ENCODE measurements at regions not wholly inside any gene's neighbourhood (a gene's known extent, or its start where the extent isn't known, plus 50 kb on each side); places are given as distances from the start of the nearest gene placed in this dataset.
A peak's percentile ranks its signal among the peaks of the same experiment; 100 is the strongest.
"Not testable (repeated sequence)": the region's sequence is repeated elsewhere in the genome, so short reads cannot be mapped to it uniquely, and the experiment has no call there.

GRCh38 chr2:110394769-110395168 lies 77.8 kb downstream of the LIMS4 start:
- not testable (repeated sequence) for DNase-seq

GRCh38 chr2:110392366-110392765 lies 80.2 kb downstream of the LIMS4 start:
- DNase-seq: not testable (repeated sequence)

GRCh38 chr2:110391035-110391418 lies 81.6 kb downstream of the LIMS4 start:
- DNase-seq: not testable (repeated sequence)

DNA sequence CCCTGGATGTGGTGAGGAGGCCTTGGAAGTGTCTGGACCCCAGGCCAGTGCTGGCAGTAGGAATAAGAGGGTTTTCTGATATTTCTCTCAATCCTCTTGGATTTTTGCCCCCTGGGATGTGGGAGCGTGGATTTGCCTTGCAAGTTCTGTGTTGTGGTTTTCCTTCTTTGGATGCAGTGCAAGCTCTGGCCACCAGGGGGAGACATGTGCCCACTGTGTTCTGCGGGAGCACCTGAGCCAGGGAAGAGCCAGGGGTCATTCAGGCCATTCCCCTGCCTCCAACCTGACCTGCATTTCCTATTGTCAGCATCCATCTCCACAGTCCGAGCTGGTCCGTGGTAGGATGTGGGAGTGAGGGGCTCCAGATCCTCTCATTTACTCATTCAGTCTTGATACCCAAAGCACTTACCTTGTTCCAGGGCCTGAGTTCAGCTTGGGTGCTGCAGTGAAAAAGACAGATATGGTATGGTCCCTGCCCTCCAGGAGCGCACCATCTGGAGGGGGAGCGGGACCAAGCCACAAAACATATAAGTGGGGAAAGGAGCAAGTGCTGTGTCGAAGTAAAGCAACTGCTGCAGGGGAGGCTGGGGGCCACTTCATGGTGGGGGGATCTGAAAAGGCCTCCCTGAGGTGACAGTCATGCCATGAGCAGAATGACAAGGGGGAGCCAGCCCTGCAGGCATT lies 82.1 kb downstream of the LIMS4 start:
- DNase-seq: not testable (repeated sequence)

DNA sequence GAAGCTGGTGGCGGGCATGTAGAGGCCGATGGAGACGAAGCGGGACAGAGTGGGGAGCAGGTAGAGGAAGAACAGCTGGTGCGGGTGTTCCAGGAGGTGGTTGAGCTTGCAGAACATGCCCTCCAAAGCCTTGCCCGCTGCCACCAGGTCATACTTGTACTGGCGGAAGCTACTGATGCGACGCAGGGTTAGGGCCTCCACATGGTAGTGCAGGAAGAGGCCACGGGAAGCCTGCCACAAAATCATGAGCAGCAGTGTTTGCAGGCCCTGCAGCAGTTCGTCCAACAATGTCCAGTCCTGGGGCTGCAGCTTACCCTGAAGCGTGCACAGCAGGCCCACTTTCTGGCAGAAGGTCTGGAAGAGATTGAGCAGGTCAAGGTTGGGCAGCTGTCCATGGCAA lies 85.6 kb downstream of the LIMS4 start:
- DNase-seq: not testable (repeated sequence)

DNA sequence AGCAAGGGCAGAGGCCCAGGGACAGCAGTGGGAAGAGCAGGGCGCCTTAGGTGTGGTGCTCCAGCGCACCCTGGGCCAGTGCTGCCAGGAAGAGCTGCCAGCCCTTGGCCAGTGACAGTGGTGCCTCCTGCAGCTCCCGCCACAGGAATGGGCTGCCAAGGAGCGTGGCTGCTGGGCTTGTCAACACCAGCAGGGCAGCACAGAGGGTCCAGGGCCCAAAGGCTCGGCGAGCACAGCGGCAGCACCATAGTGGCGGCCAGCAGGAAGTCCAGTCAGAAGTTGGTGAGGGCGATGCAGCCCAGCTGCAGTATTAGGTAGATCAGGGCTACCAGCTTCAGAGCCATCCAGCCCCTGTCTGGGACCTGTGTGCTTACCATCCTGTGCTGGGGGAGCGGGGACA lies 86.1 kb downstream of the LIMS4 start:
- not testable (repeated sequence) for DNase-seq

DNA sequence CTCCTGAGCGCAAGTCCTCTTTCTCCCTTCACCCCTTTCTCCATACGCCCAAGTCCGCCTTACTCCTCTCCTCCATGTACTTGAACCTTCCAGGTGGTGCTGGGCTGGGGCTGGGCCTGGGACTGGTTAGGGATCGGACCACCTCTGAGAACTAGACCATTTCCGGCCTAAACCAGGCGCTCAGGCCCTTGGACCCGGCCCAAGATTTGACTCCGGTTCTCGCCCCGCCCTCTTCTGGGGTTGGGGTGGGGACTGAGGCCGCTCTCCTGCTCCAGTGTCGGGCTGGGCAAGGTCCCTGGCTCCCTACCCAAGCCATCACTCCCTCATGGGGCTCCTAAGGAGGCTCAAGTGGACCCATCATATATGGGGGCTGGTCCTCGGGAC lies 87.9 kb downstream of the LIMS4 start:
- not testable (repeated sequence) for DNase-seq

GRCh38 chr2:110384109-110384735 lies 88.4 kb downstream of the LIMS4 start:
- not testable (repeated sequence) for DNase-seq

GRCh38 chr2:110383163-110384048 lies 89.2 kb downstream of the LIMS4 start:
- not testable (repeated sequence) for DNase-seq

DNA sequence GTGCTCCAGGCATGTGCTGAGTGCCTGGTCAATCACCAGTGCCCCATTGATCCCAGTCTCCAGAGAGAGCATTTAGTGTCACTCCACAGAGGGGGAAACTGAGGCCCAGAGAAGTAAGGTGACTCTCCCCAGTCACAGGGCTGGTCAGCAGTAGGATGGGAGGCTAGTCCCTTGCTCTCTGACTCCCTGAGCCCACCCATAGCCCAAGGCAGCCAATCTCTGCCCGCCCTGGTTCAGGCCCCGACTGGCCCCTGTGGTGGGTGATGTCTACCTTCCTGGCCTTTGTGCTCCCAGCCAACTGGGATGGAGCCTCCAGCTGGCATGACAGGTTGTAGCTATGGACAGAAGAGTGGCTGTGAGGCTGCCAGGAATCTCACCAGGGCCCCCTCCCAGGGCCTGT lies 99.1 kb downstream of the LIMS4 start:
- not testable (repeated sequence) for DNase-seq

DNA sequence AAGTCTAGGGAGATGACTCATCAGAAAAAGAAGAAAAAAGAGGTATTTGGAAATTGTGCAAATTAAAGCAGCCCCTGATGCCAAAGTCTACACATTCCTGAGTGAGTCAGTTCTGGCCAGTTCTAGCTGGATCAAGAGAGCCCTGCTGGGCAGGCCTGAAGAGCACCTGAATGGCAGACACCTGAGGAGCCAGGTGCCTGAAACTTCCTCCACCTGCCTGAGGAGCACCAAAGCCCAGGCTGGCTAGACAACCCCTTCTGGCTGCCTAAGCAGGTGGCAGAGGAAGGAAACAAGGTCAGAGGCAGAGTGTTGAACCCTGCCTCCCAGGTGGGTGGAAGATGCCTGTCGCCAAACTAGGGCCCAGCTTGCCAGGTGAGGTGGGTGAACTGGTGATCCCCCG lies 101.0 kb downstream of the LIMS4 start:
- not testable (repeated sequence) for DNase-seq

- not testable (repeated sequence) for DNase-seq
Observed at GRCh38 chr2:110357616-110358015, 115.0 kb downstream of the LIMS4 start.

GRCh38 chr2:110354294-110355018 lies 118.2 kb downstream of the LIMS4 start:
- not testable (repeated sequence) for DNase-seq

GRCh38 chr2:110350718-110351117 lies 121.9 kb downstream of the LIMS4 start:
- not testable (repeated sequence) for DNase-seq

GRCh38 chr2:110348902-110349301 lies 123.7 kb downstream of the LIMS4 start:
- DNase-seq: not testable (repeated sequence)

- DNase-seq: not testable (repeated sequence)
Observed at GRCh38 chr2:110344405-110345035, 128.1 kb downstream of the LIMS4 start.

DNA sequence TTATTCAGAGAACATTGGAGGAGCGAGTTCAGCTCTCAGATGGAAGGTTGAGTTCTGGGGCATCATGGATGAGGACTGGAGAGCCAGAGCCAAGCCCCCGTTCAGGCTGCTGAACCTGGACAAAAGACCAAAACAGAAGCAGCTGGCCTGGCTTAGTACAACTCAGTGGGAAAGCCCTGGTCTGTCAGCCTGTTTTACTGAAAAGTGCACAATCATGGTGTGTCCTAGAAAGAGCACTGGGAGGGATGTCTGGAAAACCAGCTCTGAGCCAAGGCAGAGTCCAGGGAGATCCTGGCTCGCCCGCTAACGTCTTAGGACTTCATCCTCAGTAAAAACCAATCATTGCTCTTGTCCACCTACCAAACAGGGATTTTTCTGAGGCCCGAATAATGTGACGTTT lies 129.7 kb upstream of the MTLN start:
- not testable (repeated sequence) for DNase-seq

DNA sequence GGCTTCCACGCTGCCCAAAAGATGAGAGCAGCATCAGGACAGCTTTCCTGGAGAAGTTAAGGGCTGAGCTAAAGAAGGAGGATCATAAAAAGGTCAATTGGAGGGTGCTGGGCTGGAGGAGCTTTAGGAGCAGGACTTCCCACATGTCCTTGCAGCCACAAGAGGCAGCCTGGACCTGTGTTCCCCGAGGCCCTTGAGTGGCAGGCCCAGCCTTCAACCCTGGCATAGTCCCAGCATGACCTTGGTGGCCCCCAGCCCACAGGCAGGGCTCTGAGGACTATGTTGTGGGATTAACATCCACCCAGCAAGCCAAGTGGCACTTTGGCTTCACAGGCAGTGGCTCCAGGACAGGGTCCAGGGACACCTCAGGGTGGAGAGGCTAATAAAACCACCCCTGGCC lies 126.8 kb upstream of the MTLN start:
- not testable (repeated sequence) for DNase-seq

DNA sequence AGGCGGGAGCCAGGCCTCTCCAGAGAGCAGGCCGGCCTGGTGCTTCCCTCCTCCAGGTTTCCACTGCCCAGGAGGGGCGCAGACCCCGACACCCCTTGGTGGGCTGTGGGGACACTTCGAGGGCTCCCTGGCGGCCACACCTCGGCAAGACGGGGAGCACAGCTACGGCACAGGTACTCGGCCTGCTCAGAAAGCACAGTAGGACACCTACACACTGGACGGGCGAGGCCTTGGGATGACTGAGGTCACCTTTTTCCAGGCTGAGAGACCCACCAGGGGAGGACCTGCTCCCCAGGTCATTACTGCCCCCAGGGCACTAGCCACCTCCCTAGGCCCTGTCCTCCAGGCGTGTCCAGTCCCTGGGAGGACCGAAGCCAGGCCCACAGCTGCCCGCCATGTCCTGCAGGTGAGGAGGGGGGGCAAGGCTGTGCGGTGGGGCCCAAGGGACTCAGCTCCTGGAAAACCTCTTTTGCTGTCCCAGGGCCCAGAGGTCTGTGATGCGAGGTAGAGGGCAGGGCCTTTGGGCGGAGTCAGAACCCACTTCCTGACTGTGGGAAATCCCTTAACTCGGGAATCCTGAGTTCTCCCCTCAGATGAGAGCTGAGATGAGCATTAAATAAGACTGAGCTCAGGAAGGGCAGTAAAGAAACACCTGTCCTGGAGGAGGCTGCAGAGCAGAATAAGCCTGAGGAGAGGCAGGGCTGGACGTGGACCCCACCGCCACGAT lies 126.1 kb upstream of the MTLN start:
- DNase-seq: not testable (repeated sequence)

- peak in 1 of 3 donors; percentile 10 for DNase-seq
Observed at GRCh38 chr2:110336071-110336470, 123.7 kb upstream of the MTLN start.

DNA sequence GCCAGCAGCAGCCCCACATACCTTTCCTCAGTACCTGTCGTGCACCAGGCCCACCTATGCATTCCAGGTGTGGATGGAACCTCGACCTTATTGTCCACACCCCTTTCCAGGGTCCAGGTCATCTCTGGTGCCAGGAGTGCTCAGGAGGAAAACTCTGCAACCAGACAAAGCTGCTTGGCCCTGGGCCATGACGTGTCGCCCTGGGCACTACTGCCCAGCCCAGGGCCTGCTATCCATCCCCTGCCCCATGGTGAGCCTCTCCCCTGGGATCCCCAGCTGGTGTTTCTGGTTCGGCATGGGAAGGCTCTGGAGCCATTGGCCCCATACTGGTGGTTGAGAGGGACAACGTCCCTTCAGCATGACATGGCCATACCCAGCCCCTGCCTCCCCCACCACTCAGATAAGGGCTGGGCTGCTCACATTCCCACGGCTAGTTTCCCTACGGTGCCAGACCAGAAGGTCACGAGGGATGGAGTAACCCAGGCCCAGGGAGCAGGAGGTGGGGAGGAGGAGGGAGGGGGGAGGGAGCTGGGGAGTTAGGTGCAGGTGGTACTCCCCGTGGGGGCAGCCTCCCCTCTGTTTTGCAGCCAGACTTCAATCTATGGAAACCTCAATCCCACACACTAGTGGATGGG lies 123.2 kb upstream of the MTLN start:
- DNase-seq: not testable (repeated sequence)

Measured in suppressor macrophage treated with lipopolysaccharide for 1 hour (primary cell).